Transverse colon (tissue), 4 donors: ENCODE measurements at regions not wholly inside any gene's neighbourhood (a gene's known extent, or its start where the extent isn't known, plus 50 kb on each side); places are given as distances from the start of the nearest gene placed in this dataset.

ENCODE experiments used
- DNase-seq: peaks from one replicate; pipeline ENCODE4 v3.0.0-alpha.2; 2019
- H3K27ac ChIP-seq, 4 donors: fragments of 200-600 bp; sonication (generic); 2 replicates each; pipeline ENCODE4 v1.5.1; 2016 to 2018; ENCODE audit warnings: inconsistent platforms in 4 of 4
- H3K27me3 ChIP-seq: fragments of 200-600 bp; sonication (generic); 2 replicates; pipeline ENCODE4 v1.5.1; 2017; ENCODE audit warnings: inconsistent platforms
- H3K36me3 ChIP-seq, 4 donors: fragments of 200-600 bp; sonication (generic); 2 replicates each; pipeline ENCODE4 v1.5.1; 2017 to 2019; ENCODE audit warnings: inconsistent platforms in 4 of 4
- H3K4me1 ChIP-seq, 4 donors: fragments of 200-600 bp; sonication (generic); 2 replicates each; pipeline ENCODE4 v1.5.1; 2017 to 2020; ENCODE audit warnings: inconsistent platforms in 4 of 4
- H3K4me3 ChIP-seq, 4 donors: fragments of 200-600 bp; sonication (generic); 1 replicate in 1 of 4; 2 replicates in 3 of 4; pipeline versions ENCODE4 v1.5.1 to v1.6.1; 2017 to 2019; ENCODE audit warnings: inconsistent platforms in 4 of 4
- H3K9me3 ChIP-seq, 2 donors: fragments of 200-600 bp; sonication (generic); 2 replicates each; pipeline ENCODE4 v1.5.1; 2017 to 2019; ENCODE audit warnings: inconsistent platforms in 2 of 2
- CTCF ChIP-seq, 5 experiments: fragments of 200-600 bp in 3 of 5; fragments of 450-650 bp in 2 of 5; sonication (generic) in 3 of 5; IDR thresholded peaks; 1 replicate in 2 of 5; 2 replicates in 3 of 5; pipeline ENCODE4 v1.5.1; 2016 to 2017; ENCODE audit warnings: antibody characterized with exemption in 5 of 5, inconsistent platforms in 3 of 5, mild to moderate bottlenecking in 2 of 5, moderate library complexity in 1 of 5
- EP300 ChIP-seq: sonication (generic); formaldehyde crosslinking; IDR thresholded peaks from one replicate; pipeline ENCODE4 v1.6.1; 2017; ENCODE audit warnings: antibody characterized with exemption, low read depth
- POLR2A ChIP-seq: fragments of 450-650 bp; IDR thresholded peaks from one replicate; pipeline ENCODE4 v1.6.1; 2016; ENCODE audit warnings: antibody characterized with exemption, mild to moderate bottlenecking, moderate library complexity
- POLR2AphosphoS5 ChIP-seq, 3 donors: sonication (generic); formaldehyde crosslinking; IDR thresholded peaks; one replicate each; pipeline ENCODE4 v1.6.1; 2016; ENCODE audit warnings: antibody characterized with exemption in 3 of 3
- WGBS, 2 donors: methylation state at CpG; one replicate each; pipeline ENCODE4 v1.1.5; 2018; ENCODE audit warnings: low coverage in 1 of 2; 5-methylcytosine and 5-hydroxymethylcytosine counted together
- in situ Hi-C, 4 donors: fragments of 200-750 bp; cut with MboI; loops; one replicate each; pipeline versions ENCODE4 v1.15.0 to v1.15.1; 2017; ENCODE audit warnings: low sequenced_read_pairs in 3 of 4, low pct_ligation_motif_present in 1 of 4, low pct_unique_long_range_greater_than_20kb in 1 of 4
- intact Hi-C: fragments of 100-400 bp; cut with DNase I; formaldehyde crosslinking; loops from one replicate; pipeline ENCODE4 v1.15.1; 2023; ENCODE audit warnings: low total_unique reads

GRCh38 chr7:119413314-119413805, 859.6 kb upstream of the KCND2 start:
- intact Hi-C loops: no loop called here
- no peak overlapping the region for H3K27ac ChIP-seq
- DNase-seq: no peak
- TF ChIP-seq POLR2AphosphoS5 (IDR thresholded peaks at IDR 0.05) (no peak), EP300 (no peak), POLR2A (no peak), CTCF (IDR thresholded peaks at IDR 0.05) (no peak)
- no peak overlapping the region for H3K4me3 ChIP-seq
- no peaks in the 10 kb centered on the region for H3K27me3 ChIP-seq
- no peaks in the 10 kb centered on the region for H3K9me3 ChIP-seq
- no peaks in the 10 kb centered on the region for H3K4me1 ChIP-seq
- WGBS, 2 donors: 92% methylated on average over 19 of the region's 22 CpGs; no CpG with 5 or more reads in 1 of the 2 donors
- in situ Hi-C loops: no loop called here
- no peaks in the 10 kb centered on the region for H3K36me3 ChIP-seq

GRCh38 chr7:119415682-119416081, 857.3 kb upstream of the KCND2 start:
- Histone ChIP-seq H3K27me3 (no peaks in the 10 kb centered on the region), H3K27ac (no peak overlapping the region), H3K4me1 (no peaks in the 10 kb centered on the region), H3K9me3 (no peaks in the 10 kb centered on the region), H3K4me3 (no peak overlapping the region), H3K36me3 (no peaks in the 10 kb centered on the region)
- intact Hi-C loops: no loop called here
- 61 to 67% methylated on average over 4 of the region's 4 CpGs for WGBS, 2 donors
- no peak for DNase-seq
- in situ Hi-C loops: no loop called here
- TF ChIP-seq CTCF (IDR thresholded peaks at IDR 0.05) (no peak), POLR2AphosphoS5 (IDR thresholded peaks at IDR 0.05) (no peak), POLR2A (no peak), EP300 (no peak)

GRCh38 chr7:119421657-119422056, 851.3 kb upstream of the KCND2 start:
- Histone ChIP-seq H3K27ac (no peak overlapping the region), H3K4me1 (no peaks in the 10 kb centered on the region), H3K4me3 (no peak overlapping the region), H3K9me3 (no peaks in the 10 kb centered on the region), H3K36me3 (no peaks in the 10 kb centered on the region), H3K27me3 (no peaks in the 10 kb centered on the region)
- no peak for TF ChIP-seq POLR2AphosphoS5 (IDR thresholded peaks at IDR 0.05)
- no peak for TF ChIP-seq CTCF (IDR thresholded peaks at IDR 0.05)
- TF ChIP-seq POLR2A: no peak
- no peak for TF ChIP-seq EP300
- intact Hi-C loops: no loop called here
- in situ Hi-C loops: no loop called here
- no peak for DNase-seq
- 28 to 60% methylated on average over 1 of the region's 1 CpG for WGBS, 2 donors

- intact Hi-C loops (no loop called here), in situ Hi-C loops (no loop called here)
- no peak overlapping the region for H3K4me3 ChIP-seq
- no peaks in the 10 kb centered on the region for H3K36me3 ChIP-seq
- TF ChIP-seq POLR2AphosphoS5 (IDR thresholded peaks at IDR 0.05) (no peak), EP300 (no peak), POLR2A (no peak), CTCF (IDR thresholded peaks at IDR 0.05) (no peak)
- WGBS, 2 donors: 51 to 57% methylated on average over 2 of the region's 2 CpGs
- no peaks in the 10 kb centered on the region for H3K4me1 ChIP-seq
- H3K9me3 ChIP-seq: no peaks in the 10 kb centered on the region
- H3K27me3 ChIP-seq: no peaks in the 10 kb centered on the region
- DNase-seq: no peak
- no peak overlapping the region for H3K27ac ChIP-seq
These were observed 836.1 kb upstream of the KCND2 start for GRCh38 chr7:119436882-119437281.
